Ramos (cell line): ENCODE measurements at regions not wholly inside any gene's neighbourhood (a gene's known extent, or its start where the extent isn't known, plus 50 kb on each side); places are given as distances from the start of the nearest gene placed in this dataset.
"Not testable (repeated sequence)": the region's sequence is repeated elsewhere in the genome, so short reads cannot be mapped to it uniquely, and the experiment has no call there.

Experiments
- in situ Hi-C: fragments of 300-500 bp; cut with MboI; formaldehyde crosslinking; loops from one replicate; pipeline ENCODE4 v1.14.3; 2022; ENCODE audit warnings: low sequenced_read_pairs; ENCODE audit not compliant: unreplicated experiment

DNA sequence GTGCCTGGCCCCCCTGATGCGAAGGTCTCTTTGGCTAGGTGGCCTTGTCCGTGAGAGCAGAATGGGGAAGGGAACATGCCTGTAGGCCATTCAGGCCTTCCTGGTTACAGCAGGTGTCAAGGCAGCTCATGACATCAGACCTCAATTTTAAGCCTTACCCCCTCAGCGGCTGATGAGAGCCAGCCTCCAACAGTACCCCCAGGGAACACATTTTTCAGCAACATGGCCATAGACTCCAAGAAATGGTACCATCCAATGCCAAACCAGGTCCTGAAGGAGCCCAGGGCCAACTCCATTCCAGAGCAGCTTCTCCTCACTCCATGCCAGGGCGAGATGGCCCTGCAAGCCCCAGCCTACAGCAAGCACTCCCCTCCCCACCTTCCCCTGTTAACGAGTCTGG is 199.2 kb downstream of the SMAD2 start:
- in situ Hi-C loops, result no loop called here

DNA sequence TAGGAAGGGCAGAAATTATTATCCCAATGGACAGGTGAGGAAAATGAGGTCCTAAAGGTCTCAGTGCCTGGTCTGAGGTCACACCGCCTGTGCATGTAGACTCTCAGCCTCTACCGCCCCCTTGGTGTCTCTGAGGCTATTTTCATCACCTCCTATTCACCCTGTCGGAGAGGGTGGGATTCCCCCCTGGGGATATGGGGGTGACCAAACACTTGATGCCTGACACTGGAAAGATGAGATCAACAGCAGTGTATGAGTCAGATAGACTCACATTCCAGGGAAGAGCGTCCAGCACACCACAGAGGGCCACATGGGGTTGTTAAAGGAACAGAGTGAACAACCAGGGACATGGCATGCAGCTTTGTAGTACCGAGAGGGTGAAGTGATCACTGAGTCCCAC is 199.7 kb downstream of the SMAD2 start:
- in situ Hi-C loops, result no loop called here

DNA sequence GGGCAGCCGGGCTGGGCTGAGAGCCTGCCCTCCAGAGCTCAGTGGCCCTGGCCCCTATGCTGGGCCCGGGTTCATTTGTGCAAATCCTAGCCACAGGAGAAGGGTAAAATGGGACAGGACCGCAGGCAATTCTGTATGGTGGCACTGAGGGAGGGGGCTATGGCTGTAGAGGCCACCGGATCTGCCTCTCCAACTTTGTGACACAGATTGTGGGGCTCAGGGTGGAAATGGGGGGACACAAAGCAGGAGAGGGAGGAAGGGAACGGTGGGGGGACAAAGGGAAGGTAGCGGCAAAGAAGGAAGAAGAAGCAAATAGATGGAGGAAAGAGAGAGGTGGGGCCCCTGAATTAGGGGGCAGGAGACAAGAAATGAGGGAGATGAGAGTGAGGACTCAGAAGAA is 201.1 kb downstream of the SMAD2 start:
- in situ Hi-C loops, result no loop called here

DNA sequence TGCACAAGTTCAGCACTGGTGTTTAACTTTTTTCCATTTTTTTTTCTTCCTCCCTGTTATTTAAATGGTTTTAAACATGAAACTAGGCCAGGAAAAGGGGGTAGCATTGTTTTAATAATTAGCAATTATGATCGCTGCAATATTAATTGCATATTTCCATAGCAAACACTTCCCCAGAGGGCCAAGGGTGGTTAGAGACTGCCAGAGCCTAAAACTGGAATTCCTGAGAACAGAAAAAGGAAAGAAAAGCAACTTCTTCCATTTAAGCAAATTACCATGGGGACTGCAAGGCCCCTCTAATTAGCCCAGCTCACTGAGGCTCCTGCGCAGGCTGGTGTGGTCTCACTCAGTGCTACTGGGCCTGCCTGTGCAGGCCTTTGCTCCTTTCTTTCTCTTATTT is 201.5 kb downstream of the SMAD2 start:
- in situ Hi-C loops, result no loop called here

DNA sequence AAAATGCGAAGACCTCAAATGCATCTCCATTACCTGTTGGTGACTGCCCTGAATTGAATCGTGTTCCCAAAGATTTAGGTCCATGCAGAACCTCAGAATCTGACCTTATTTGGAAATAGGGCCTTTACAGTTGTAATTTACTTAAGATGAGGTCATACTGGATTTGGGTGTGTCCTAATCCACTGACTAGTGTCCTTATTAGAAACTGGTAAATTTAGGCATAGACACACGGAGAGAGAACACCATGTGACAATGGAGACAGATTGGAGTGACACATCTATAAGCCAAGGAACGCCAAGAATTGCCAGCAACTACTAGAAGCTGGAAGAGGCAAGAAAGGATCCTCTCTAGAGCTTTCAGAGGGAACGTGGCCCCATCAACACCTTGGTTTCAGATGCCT is 203.1 kb downstream of the SMAD2 start:
- in situ Hi-C loops, result no loop called here

DNA sequence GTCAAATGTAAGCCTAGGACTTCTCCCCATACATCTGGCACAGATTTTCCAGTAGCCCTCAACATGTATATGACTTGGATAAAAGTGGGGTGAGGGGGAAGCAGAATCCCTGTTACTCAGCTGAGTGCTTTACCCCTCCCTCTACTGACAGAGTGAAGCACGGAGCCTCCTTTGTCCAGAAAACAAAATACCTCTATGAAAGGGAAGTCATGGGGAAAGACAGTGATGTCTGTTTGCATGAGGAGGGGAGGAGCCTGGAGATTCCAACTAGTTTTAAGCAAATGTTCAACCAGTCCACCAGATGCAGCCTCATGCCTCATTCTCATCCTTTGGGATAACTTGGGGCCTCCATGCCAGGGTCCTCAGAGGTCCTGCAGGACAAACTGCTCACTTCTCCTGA is 203.9 kb downstream of the SMAD2 start:
- in situ Hi-C loops, result no loop called here

DNA sequence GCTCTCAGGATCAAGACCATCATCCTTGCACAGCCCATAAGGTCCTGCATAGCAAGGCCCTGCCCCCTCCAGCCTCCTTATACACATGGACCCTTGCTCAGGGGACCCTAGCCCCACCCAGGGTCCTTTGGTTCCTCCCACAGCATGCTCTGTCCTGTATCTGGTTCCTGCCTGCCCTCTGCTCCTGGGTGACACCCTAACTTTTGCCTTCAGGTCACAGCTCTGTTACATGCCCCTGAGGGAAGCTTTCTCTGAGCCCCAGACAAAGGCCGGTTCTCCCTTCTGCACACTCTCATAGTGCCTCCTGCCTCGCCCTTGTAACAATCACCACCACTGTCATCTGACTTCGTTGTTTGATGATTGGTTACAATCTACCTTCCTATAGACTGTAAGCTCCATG is 204.8 kb downstream of the SMAD2 start:
- in situ Hi-C loops, result no loop called here

DNA sequence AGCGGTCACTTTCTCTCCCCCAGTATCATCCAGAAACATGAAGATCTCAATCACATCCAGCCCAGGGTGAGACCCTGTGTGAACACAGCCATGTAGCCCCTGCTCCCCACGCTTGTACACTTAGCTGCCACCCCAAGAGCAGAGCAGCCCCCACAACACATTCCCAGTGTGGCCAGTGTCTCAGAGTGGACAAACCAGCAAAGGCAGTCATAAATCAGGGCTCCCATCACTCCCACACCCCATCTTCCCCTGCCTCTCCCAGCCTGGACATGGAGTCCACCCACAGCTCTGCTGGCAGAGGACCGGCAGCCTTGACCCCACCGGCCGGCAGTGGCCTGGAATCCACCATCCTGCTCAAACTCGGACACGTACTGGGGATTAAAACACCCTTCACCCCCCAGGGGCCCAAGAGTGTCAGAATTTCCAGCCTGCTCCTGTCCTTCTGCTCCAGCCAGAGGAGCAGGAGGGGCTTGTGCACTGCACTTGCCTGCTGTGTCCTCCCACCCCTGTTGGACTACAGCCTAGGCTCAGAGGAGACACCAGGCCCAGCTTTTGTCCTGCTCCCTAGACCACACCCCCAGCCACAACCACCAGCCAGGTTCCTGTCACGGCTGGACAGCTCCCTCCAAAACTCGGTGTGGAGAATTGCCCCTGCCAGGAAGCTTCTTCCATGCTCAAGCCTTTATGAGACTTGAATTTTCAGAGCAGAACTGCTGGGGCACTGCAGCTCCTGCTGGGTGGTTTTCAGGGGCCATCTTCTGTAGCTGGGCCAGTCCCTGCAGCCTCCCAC is 206.1 kb downstream of the SMAD2 start:
- in situ Hi-C loops, result no loop called here

DNA sequence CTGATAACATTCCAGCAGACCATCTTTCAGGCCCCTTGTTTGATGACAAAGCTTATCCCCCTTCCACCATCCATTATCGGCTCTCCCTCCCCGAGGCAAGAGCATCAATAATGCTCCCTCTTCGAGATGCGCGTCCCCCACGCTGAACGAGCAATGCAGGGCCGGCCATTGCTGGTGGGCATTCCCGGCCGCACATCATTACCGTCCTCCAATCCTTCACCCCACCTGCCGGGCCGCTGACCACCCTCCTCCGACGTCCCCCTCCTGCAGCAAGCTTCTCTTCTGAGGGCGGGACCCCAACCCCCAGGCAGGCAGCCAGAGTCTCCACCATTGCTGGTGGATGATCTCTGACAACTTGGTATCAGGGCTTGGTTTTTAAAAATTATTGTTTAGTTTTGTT is 208.6 kb downstream of the SMAD2 start:
- in situ Hi-C loops, result no loop called here

DNA sequence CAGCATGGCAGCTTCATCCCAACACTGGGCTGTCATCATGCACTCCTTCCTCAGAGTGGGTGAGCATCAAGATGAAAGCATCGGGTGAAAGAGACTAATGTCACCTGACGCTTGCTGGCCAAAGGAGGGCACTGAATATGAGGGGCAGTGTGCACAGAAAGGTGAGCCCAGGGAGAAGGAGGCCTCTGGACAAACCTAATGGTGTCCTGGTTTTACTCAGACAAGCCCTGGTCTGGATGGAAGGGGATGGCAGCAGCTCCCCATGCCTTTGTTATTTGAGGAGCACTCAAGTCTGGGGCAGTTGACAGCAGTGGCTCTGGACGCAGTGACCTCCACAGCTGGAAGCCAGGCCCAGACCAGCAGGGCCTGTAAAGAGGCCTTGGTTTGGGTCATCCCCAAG is 209.7 kb downstream of the SMAD2 start:
- in situ Hi-C loops, result no loop called here

DNA sequence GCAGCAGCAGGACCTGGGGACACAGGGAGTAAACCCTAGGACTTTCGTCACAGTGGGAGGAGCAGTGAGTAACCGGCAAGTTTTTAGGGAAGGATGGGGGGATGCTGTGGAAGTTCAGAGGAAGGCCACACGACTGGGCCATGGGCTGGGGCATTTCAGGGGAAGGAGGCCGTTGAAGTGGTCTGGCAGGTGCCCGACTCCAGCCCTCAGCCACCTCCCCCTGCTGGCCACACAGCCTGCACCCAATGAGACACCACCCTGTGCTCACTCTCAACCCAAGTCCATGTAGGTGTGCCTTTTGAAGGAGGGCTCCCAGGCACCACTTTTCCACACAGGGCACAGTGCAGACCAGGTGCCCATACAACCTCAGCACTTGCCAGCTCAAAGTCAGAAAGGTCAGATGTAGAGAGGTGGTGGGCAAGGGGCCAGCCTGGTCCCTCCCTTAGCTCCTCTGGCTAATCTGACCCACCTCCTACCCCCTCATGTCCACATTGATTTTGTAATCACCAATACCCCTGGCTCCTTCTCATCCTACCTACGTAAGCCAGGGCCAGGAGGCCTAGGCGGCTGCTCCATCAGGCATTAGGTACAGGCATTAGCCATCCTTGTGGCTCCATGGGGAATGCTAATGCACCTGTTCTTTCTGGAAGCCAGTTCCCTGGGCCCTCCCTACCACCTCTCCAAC is 211.2 kb downstream of the SMAD2 start:
- in situ Hi-C loops, result no loop called here

DNA sequence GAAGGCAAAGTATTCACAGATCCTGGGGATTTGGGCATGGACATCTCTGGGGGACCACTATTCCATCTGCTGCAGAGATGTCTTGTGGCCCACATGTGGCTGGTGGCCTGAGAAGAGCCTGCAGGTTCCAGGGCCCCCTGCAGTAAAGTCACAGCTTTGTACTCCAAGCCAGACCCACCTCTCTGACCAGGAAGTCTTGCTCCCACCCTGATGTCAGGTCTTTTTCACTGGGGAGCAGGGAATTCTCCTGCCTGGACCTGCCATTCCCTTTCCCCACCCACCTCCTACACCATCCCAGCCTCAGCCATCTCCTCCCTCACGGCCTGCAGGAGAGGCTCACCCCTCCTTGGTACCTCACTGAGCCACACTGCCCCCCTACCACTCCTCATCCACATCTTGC is 211.8 kb downstream of the SMAD2 start:
- in situ Hi-C loops, result no loop called here

DNA sequence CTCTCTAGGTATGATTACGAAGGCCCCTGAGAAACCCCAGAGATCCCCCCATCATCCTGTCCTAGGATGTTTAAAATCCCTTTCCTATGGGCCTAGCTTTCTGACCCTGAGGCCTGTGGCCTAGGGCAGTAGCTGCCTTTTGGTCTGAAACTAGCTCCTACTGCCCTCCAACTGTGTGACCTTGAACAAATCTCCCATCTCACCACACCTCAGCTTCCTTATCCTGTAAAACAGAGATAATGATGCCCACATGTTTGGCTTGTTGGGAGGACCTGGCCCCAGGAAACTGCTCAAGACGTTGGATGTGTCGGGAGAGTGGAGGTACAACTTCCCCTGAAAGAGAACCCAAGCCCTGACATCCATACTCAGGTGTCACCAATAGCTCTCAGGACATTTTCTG is 213.2 kb downstream of the SMAD2 start:
- in situ Hi-C loops, result no loop called here

DNA sequence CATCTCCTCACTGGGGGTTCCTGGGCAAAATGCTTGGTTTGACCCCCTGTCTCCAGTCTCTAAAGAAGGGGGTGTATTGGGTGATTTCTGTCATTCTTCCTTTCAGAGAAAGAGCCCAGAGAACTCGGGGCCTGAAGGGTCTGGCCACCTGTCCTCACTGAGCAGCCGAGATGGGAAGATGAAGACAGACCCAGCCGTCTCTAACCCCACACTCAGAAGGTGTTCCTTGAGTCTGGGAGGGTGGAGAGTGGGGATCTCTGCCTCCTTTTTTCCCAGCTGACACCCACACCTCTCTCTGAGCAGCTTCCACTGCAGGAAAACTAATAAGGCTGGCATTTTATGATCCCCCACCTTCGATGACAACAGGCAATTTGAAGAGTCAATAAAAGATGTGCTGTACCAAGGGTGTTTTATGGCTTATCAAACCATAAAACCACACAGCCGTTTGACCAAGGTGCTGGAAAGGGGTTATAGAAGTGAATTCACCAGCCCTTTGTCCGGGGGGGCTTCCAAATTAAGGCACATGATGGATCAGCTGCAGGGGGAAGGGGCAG is 213.8 kb downstream of the SMAD2 start:
- in situ Hi-C loops, result no loop called here

DNA sequence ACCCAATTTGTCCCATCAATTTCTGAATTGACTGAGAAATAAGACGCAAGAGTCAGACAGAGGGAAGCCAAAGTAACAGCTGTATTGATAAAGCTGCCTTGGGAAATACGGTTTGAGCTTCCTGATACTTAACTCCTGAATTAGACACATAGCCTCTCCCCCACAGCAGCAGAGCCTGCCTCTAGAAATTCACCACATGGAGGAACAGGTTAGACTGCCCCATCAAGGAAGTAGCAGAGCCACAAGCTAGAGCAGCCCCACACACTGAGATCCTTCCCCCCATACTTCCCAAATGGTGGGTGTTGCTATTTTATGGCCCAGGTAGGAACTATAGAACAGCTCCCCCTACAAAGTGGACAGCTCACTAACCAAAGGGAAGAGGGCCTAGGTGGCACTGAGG is 220.0 kb downstream of the SMAD2 start:
- in situ Hi-C loops, result no loop called here

DNA sequence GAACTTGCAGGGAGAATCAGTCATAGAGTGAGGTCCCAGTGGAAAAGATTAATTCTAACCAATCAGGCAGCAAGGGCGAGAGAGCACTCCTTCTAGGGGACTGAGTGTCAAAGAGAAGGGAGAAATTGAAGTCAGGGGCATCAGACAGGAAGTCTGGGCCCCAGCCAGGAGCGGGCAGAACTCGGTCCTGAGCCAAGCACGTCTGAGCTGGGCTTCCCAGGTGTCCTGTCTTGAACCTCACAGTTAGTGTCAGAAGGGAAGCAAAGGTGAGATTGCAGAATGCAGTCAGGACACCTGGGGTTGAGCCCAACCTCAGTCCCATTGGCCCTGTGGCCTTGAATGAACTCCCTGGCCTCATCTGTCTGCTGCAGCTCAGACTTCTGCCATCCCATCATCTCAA is 220.9 kb downstream of the SMAD2 start:
- in situ Hi-C loops, result no loop called here

DNA sequence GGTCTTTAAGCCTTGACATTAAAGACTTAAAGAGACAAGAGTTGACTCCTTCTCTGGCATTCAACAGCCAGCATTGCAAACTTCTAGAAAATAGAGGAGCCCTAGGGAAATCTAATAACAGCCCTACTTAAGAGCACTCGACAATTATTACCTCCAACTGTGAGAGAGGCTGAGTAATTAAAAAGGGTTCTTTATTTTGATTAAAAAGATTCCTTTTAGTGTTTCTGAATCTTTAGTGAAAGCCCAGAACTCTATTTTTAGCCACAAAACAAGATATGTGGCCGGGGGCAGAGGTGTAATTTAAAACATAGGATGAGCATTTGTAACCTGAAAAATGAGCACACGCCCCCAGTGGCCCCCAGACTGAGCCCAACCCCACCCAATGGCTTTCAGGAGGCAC is 222.3 kb downstream of the SMAD2 start:
- in situ Hi-C loops, result no loop called here

DNA sequence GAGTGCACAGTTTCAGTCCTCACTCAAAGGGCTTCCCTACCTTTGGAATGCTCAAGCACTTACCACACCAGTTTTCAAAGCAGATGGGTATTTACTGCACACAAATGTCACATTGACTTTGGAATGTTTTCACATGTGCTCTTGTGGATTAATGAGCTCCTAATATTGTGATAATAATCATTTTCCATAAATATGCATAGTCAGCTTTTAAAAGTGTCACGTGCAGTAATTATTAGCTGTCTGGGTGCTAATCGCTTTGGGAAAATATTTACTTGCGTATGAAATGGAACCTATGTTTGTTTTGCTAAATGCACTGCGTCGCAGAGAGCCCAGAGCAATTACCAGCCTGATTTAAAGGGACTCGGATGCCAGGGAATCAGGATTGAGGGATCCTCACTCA is 229.3 kb downstream of the SMAD2 start:
- in situ Hi-C loops, result no loop called here

DNA sequence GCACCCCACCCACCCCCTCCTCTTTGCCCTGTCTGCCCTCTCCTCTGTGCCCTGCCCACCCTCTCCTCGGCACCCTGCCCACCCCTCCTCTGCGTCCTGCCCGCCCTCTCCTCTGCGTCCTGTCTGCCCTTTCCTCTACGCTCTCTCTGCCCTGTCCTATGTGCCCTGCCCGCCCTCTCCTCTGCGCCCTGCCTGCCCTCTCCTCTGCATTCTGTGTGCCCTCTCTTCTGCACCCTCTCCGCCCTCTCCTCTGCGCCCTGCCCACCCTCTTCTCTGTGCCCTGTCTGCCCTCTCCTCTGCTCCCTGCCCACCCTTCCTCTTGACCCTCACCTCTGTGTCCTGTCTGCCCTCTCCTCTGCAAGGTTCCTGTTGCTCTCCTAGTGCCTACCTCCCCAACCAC is 233.6 kb downstream of the SMAD2 start:
- in situ Hi-C loops, result no loop called here

DNA sequence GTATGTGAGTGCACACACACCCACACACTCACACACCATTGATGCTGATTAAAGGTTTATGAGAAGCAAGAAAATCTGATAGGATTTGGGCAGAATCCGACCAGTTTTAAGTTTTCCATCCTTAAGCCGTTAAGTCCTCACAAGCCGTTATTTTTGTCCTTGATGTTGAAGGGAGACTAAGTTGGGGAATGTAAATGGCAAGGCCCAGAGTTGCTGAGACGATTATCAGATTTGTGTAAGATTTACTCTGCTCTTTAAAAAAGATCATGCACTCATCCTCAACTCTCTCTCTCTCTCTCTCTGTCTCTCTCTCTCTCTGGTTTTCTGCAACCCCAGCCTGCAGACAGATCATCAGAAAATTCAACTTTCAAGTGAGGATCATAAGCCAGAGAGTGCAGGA is 238.8 kb downstream of the SMAD2 start:
- in situ Hi-C loops, result no loop called here

DNA sequence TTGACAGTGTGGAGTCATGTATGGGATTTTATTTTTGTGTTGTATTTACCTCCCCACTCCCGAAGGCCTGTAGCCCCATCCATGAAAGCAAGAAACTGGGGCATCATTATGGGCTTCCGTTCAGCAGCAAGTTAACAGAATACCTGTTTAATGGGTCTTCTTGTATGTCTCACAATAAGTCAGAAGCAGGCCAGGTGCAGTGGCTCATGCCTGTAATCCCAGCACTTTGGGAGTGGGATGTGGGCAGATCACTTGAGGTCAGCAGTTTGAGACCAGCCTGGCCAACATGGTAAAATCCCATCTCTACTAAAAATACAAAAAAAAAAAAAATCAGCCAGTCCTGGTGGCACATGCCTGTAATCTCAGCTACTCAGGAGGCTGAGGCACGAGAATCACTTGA is 239.7 kb downstream of the SMAD2 start:
- in situ Hi-C loops, result not testable (repeated sequence)

DNA sequence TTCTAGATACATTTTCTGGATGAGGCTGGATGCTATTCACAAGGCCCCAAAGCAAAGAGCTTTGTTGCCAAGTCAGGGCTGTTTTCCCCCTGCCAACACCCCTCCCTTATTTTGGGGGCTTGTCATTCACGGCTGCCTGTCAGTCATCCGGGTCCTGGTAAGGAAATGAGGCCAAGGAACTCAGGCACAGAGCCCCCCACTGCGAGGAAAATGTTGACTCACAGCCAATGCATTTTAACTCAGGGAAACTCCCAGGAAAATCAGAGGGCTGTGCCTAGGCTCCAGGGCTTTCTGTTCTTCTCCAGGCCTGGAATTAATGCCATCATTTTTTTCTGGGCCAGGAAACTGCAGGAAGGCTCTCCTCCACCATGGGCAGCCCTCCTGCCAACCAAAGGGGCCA is 241.1 kb downstream of the SMAD2 start:
- in situ Hi-C loops, result no loop called here
